ENCODE measurements at regions not wholly inside any gene's neighbourhood (a gene's known extent, or its start where the extent isn't known, plus 50 kb on each side); places are given as distances from the start of the nearest gene placed in this dataset.

GRCh38 chr18:39198376-39198775 is 1632.8 kb upstream of the CELF4 start:
- RAD21 ChIA-PET (ENCODE audit: unreplicated experiment) = no interaction called here
- no peaks in the 10 kb centered on the region for H4K20me1 ChIP-seq (ENCODE audit: control insufficient read depth, insufficient read depth)
- H3K27me3 ChIP-seq (replicated peaks in 1 of 2; ENCODE audit: control insufficient read depth in 2 of 2, insufficient read depth in 2 of 2, low read length in 1 of 2) = no peaks in the 10 kb centered on the region
- ATAC-seq (no peak), FAIRE-seq (no peak), DNase-seq (ENCODE audit: low read depth, low spot score) (no peak)
- H3K79me2 ChIP-seq (ENCODE audit: control insufficient read depth, insufficient read depth, low read length) = no peaks in the 10 kb centered on the region
- BruUV-seq (replicated peaks) = no TSS peak
- CTCF ChIA-PET = interaction anchor here (0.6 to 1.0 kb wide), 4 partner anchors 9 to 35 kb away, joined by 3 to 4 read pairs (median 4); no protein-coding TSS in a partner anchor
- TF ChIP-seq JUNB (IDR thresholded peaks at IDR 0.05) (no peak), PAX8 (IDR thresholded peaks at IDR 0.05) (no peak), ZBTB33 (IDR thresholded peaks at IDR 0.05) (no peak), E4F1 (IDR thresholded peaks at IDR 0.05; ENCODE audit: borderline replicate concordance, partially characterized antibody) (no peak)
- no peak overlapping the region for H2AFZ ChIP-seq (ENCODE audit: control insufficient read depth, low read depth, low read length)
- no peak overlapping the region for H3K9ac ChIP-seq (ENCODE audit: control insufficient read depth, insufficient read depth, low read length)
- no peaks in the 10 kb centered on the region for H3K4me1 ChIP-seq (ENCODE audit: control insufficient read depth, insufficient read depth, low read length)
- no peaks in the 10 kb centered on the region for H3K9me3 ChIP-seq (replicated peaks; ENCODE audit: control insufficient read depth, insufficient read depth, low read length)
- in situ Hi-C loops (cut with MboI) = no loop called here
- no peak overlapping the region for H3K4me3 ChIP-seq
- 0% methylated on average over 4 of the region's 4 CpGs for WGBS (ENCODE audit: insufficient coverage, insufficient replicate concordance, low lambda C conversion rate, missing lambda C conversion rate)
- H3K27ac ChIP-seq (ENCODE audit: control insufficient read depth, insufficient read depth) = no peak overlapping the region
- no peak overlapping the region for H3K4me2 ChIP-seq (ENCODE audit: control insufficient read depth, insufficient read depth)
- POLR2A ChIA-PET = no interaction called here
- SMC1A ChIA-PET (ENCODE audit: uncharacterized antibody, unreplicated experiment) = no interaction called here
- intact Hi-C loops (cut with micrococcal nuclease; ENCODE audit: unreplicated experiment) = no loop called here
- H3K36me3 ChIP-seq (ENCODE audit: control insufficient read depth in 2 of 2, insufficient read depth in 2 of 2, low read length in 1 of 2) = no peaks in the 10 kb centered on the region

Data from GM12878 (cell line).